Pancreas (tissue), 10 donors: ENCODE measurements at regions not wholly inside any gene's neighbourhood (a gene's known extent, or its start where the extent isn't known, plus 50 kb on each side); places are given as distances from the start of the nearest gene placed in this dataset.

ENCODE experiments used
- ATAC-seq, 4 donors: fragments of 200-7000 bp; cut with Tn5 transposase; one replicate each; pipeline versions ENCODE4 v1.8.0 to v1.9.1; 2020; ENCODE audit warnings: mild to moderate bottlenecking in 4 of 4, moderate library complexity in 4 of 4
- DNase-seq, 6 donors: peaks; one replicate each; pipeline ENCODE4 v3.0.0-alpha.2; 2020
- FAIRE-seq: peaks from 2 replicates; lab custom pipeline; 2012; peaks lifted over from hg19 to GRCh38; lab: Jason Lieb, UNC
- H3K27ac ChIP-seq, 4 donors: fragments of 200-600 bp; sonication (generic); 1 replicate in 3 of 4; 2 replicates in 1 of 4; pipeline versions ENCODE4 v1.5.0 to v1.8.0; 2020
- H3K27me3 ChIP-seq, 4 donors: fragments of 200-600 bp; one replicate each; pipeline ENCODE4 v1.8.0; 2021
- H3K36me3 ChIP-seq, 3 donors: fragments of 200-600 bp; sonication (generic) in 1 of 3; one replicate each; pipeline versions ENCODE4 v1.5.0 to v1.8.0; 2020 to 2021
- H3K4me1 ChIP-seq, 3 donors: fragments of 200-600 bp; one replicate each; pipeline ENCODE4 v1.8.0; 2021
- H3K4me3 ChIP-seq, 4 donors: fragments of 200-600 bp; sonication (generic) in 2 of 4; one replicate each; pipeline versions ENCODE4 v1.5.0 to v1.8.0; 2020 to 2021
- H3K9me3 ChIP-seq, 4 donors: fragments of 200-600 bp; one replicate each; pipeline ENCODE4 v1.8.0; 2021
- CTCF ChIP-seq, 4 donors: fragments of 200-600 bp; sonication (generic) in 3 of 4; IDR thresholded peaks; one replicate each; pipeline versions ENCODE4 v1.5.0 to v1.8.0; 2021; ENCODE audit warnings: antibody characterized with exemption in 4 of 4
- WGBS, 2 donors: extraction: QIAGEN DNeasy Blood & Tissue Kit; methylation state at CpG; one replicate each; pipeline ENCODE4 v1.1.7; 2013; 5-methylcytosine and 5-hydroxymethylcytosine counted together
- intact Hi-C, 3 donors: fragments of 100-400 bp; cut with DNase I; formaldehyde crosslinking; loops; one replicate each; pipeline versions ENCODE4 v1.11.1 to v1.14.2; 2022
- donor health status: healthy with polysubstance abuse.
- donor health status: DM: no; HTN: no; CAD: no; lungs with moderate emphysema.
- donor health status: DM: no; HTN: no; CAD: no.
- donor health status: control.
- donor health status: control.
- donor health status: Bipolar disorder and iron deficiency.
- donor health status: DM: yes; HTN: yes; CAD: no.
- donor health status: DM: no; HTN: no; CAD: no.
- donor health status: DM: no; HTN: no; CAD: no.
- donor health status: DM: yes; HTN: yes; CAD: no.

GRCh38 chr2:155715705-155716104 is 616.8 kb downstream of the NR4A2 start:
- DNase-seq = no peak
- no peaks in the 10 kb centered on the region for H3K36me3 ChIP-seq
- H3K27ac ChIP-seq = no peak overlapping the region
- FAIRE-seq = no peak
- H3K4me1 ChIP-seq = no peaks in the 10 kb centered on the region
- intact Hi-C loops = no loop called here
- TF ChIP-seq CTCF (IDR thresholded peaks at IDR 0.05) = no peak
- H3K4me3 ChIP-seq = no peak overlapping the region
- no peaks in the 10 kb centered on the region for H3K27me3 ChIP-seq
- H3K9me3 ChIP-seq = no peaks in the 10 kb centered on the region
- no peak for ATAC-seq
- WGBS, 2 donors = 67 to 84% methylated on average over 2 of the region's 2 CpGs

- TF ChIP-seq CTCF (IDR thresholded peaks at IDR 0.05) = no peak
- DNase-seq (no peak), ATAC-seq (no peak), FAIRE-seq (no peak)
- Histone ChIP-seq H3K4me1 (no peaks in the 10 kb centered on the region), H3K27me3 (no peaks in the 10 kb centered on the region), H3K4me3 (no peak overlapping the region), H3K36me3 (no peaks in the 10 kb centered on the region), H3K27ac (no peak overlapping the region), H3K9me3 (no peaks in the 10 kb centered on the region)
- intact Hi-C loops = no loop called here
- 46 to 53% methylated on average over 1 of the region's 1 CpG for WGBS, 2 donors
Observed at GRCh38 chr2:155714983-155715382, 617.5 kb downstream of the NR4A2 start.

GRCh38 chr2:155708071-155708470 is 624.5 kb downstream of the NR4A2 start:
- Histone ChIP-seq H3K4me3 (no peak overlapping the region), H3K27ac (no peak overlapping the region), H3K9me3 (no peaks in the 10 kb centered on the region), H3K4me1 (no peaks in the 10 kb centered on the region), H3K27me3 (no peaks in the 10 kb centered on the region), H3K36me3 (no peaks in the 10 kb centered on the region)
- no peak for DNase-seq
- no peak for TF ChIP-seq CTCF (IDR thresholded peaks at IDR 0.05)
- no peak for ATAC-seq
- 46 to 56% methylated on average over 2 of the region's 2 CpGs for WGBS, 2 donors
- intact Hi-C loops = no loop called here
- no peak for FAIRE-seq

DNA sequence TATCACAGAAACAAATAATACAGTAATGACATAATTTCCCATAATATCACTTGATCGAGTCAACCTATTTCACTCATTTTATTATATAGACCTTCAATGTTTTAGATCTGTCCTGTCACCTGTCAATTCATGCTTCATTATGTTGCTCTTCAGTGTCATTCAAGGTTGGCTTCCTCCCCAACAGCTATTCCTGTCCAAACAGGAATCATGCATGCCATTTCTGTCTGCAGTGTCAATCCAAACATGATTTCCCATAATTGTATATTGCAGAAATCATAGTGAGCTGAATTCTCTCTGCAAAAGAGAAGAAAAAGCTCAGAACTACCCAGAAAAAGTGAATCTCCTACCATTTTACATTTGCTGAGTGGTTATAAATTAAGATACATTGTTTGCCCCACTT is 628.6 kb downstream of the NR4A2 start:
- ATAC-seq = no peak
- Histone ChIP-seq H3K4me3 (no peak overlapping the region), H3K4me1 (no peaks in the 10 kb centered on the region), H3K36me3 (no peaks in the 10 kb centered on the region), H3K27me3 (no peaks in the 10 kb centered on the region), H3K27ac (no peak overlapping the region), H3K9me3 (no peaks in the 10 kb centered on the region)
- no peak for TF ChIP-seq CTCF (IDR thresholded peaks at IDR 0.05)
- intact Hi-C loops = no loop called here
- 76 to 93% methylated on average over 1 of the region's 1 CpG for WGBS, 2 donors
- FAIRE-seq = no peak
- DNase-seq = no peak

- Histone ChIP-seq H3K9me3 (no peaks in the 10 kb centered on the region), H3K27ac (no peak overlapping the region), H3K36me3 (no peaks in the 10 kb centered on the region), H3K4me1 (no peaks in the 10 kb centered on the region), H3K4me3 (no peak overlapping the region), H3K27me3 (no peaks in the 10 kb centered on the region)
- ATAC-seq = no peak
- TF ChIP-seq CTCF (IDR thresholded peaks at IDR 0.05) = no peak
- no peak for DNase-seq
- intact Hi-C loops = no loop called here
- 62 to 65% methylated on average over 3 of the region's 3 CpGs for WGBS, 2 donors
- no peak for FAIRE-seq
Observed at GRCh38 chr2:155703048-155703447, 629.5 kb downstream of the NR4A2 start.
